ENCODE measurements at regions not wholly inside any gene's neighbourhood (a gene's known extent, or its start where the extent isn't known, plus 50 kb on each side); places are given as distances from the start of the nearest gene placed in this dataset.

- TF ChIP-seq CTCF (IDR thresholded peaks at IDR 0.05; ENCODE audit: low read depth, low read length, poor library complexity, severe bottlenecking) (no peak), EZH2phosphoT487 (IDR thresholded peaks at IDR 0.05; ENCODE audit: borderline replicate concordance, low read length) (no peak)
Observed at GRCh38 chr2:217183471-217183870, 323.6 kb upstream of the TNP1 start.

All from DOHH2 (cell line).